Liver (tissue), 3 donors: ENCODE measurements at regions not wholly inside any gene's neighbourhood (a gene's known extent, or its start where the extent isn't known, plus 50 kb on each side); places are given as distances from the start of the nearest gene placed in this dataset.

ENCODE experiments used
- RAD21 ChIP-seq, 2 donors: IDR thresholded peaks; 2 replicates each; pipeline ENCODE4 v1.6.1; 2016; ENCODE audit warnings: antibody characterized with exemption in 2 of 2, mild to moderate bottlenecking in 2 of 2
- SP1 ChIP-seq: IDR thresholded peaks from 2 replicates; pipeline ENCODE4 v1.6.1; 2018; ENCODE audit warnings: antibody characterized with exemption, mild to moderate bottlenecking
- YY1 ChIP-seq: IDR thresholded peaks from 2 replicates; pipeline ENCODE4 v1.6.1; 2016; ENCODE audit warnings: antibody characterized with exemption, mild to moderate bottlenecking
- TF ChIP-seq, protein P1 (sequence below): IDR thresholded peaks from 2 replicates; pipeline ENCODE4 v1.6.1; 2016; ENCODE audit warnings: antibody characterized with exemption
- TF ChIP-seq, protein P2 (sequence below): fragments of 150-350 bp; IDR thresholded peaks from 2 replicates; pipeline ENCODE4 v1.5.1; 2017; ENCODE audit warnings: improper control_type of control experiment, low read depth, low read length; ENCODE audit not compliant: missing input control
- TF ChIP-seq, protein P3 (sequence below): IDR thresholded peaks from 2 replicates; pipeline ENCODE4 v1.6.1; 2016; ENCODE audit warnings: antibody characterized with exemption, mild to moderate bottlenecking
- donor health status: healthy.
- donor health status: healthy.

DNA sequence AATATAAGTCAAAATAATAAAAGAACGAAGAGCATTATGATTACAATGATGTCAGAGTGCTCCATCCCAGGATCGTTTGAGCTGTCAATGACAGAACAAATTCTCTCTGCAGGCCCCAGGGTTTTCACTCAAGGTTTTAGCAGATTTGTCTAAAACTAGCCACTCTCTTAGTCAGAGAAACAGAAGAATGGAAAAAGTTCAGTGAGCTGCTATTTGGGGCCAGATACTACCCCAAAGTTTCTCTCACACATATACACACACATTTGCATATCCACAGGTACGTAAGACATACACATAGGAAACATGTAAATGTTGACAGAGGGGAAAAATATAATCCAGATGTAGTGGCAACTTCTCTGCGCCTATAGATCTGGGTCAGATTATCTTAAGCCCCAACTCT is 76.3 kb upstream of the SEMA6A start:
- TF ChIP-seq, protein P1, sequence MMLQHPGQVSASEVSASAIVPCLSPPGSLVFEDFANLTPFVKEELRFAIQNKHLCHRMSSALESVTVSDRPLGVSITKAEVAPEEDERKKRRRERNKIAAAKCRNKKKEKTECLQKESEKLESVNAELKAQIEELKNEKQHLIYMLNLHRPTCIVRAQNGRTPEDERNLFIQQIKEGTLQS: no peak
- TF ChIP-seq, protein P2, sequence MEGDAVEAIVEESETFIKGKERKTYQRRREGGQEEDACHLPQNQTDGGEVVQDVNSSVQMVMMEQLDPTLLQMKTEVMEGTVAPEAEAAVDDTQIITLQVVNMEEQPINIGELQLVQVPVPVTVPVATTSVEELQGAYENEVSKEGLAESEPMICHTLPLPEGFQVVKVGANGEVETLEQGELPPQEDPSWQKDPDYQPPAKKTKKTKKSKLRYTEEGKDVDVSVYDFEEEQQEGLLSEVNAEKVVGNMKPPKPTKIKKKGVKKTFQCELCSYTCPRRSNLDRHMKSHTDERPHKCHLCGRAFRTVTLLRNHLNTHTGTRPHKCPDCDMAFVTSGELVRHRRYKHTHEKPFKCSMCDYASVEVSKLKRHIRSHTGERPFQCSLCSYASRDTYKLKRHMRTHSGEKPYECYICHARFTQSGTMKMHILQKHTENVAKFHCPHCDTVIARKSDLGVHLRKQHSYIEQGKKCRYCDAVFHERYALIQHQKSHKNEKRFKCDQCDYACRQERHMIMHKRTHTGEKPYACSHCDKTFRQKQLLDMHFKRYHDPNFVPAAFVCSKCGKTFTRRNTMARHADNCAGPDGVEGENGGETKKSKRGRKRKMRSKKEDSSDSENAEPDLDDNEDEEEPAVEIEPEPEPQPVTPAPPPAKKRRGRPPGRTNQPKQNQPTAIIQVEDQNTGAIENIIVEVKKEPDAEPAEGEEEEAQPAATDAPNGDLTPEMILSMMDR: no peak
- TF ChIP-seq SP1 (no peak), RAD21 (IDR thresholded peaks at IDR 0.05) (no peak), YY1 (no peak)
- TF ChIP-seq, protein P3, sequence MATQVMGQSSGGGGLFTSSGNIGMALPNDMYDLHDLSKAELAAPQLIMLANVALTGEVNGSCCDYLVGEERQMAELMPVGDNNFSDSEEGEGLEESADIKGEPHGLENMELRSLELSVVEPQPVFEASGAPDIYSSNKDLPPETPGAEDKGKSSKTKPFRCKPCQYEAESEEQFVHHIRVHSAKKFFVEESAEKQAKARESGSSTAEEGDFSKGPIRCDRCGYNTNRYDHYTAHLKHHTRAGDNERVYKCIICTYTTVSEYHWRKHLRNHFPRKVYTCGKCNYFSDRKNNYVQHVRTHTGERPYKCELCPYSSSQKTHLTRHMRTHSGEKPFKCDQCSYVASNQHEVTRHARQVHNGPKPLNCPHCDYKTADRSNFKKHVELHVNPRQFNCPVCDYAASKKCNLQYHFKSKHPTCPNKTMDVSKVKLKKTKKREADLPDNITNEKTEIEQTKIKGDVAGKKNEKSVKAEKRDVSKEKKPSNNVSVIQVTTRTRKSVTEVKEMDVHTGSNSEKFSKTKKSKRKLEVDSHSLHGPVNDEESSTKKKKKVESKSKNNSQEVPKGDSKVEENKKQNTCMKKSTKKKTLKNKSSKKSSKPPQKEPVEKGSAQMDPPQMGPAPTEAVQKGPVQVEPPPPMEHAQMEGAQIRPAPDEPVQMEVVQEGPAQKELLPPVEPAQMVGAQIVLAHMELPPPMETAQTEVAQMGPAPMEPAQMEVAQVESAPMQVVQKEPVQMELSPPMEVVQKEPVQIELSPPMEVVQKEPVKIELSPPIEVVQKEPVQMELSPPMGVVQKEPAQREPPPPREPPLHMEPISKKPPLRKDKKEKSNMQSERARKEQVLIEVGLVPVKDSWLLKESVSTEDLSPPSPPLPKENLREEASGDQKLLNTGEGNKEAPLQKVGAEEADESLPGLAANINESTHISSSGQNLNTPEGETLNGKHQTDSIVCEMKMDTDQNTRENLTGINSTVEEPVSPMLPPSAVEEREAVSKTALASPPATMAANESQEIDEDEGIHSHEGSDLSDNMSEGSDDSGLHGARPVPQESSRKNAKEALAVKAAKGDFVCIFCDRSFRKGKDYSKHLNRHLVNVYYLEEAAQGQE: no peak
